Astrocyte of the spinal cord (primary cell): ENCODE measurements at regions not wholly inside any gene's neighbourhood (a gene's known extent, or its start where the extent isn't known, plus 50 kb on each side); places are given as distances from the start of the nearest gene placed in this dataset.
"Not testable (repeated sequence)": the region's sequence is repeated elsewhere in the genome, so short reads cannot be mapped to it uniquely, and the experiment has no call there.

Experiments
- DNase-seq: peaks from one replicate; pipeline ENCODE4 v3.0.0; 2011; ENCODE audit warnings: low read depth, low spot score
- H3K4me3 ChIP-seq: 2 replicates; pipeline ENCODE4 v1.5.1; 2011; ENCODE audit warnings: low read depth, mild to moderate bottlenecking, low read length, moderate library complexity
- in situ Hi-C: cut with HindIII; loops from 2 replicates; pipeline ENCODE4 v1.10.0; 2017; ENCODE audit warnings: low sequenced_read_pairs
- TF ChIP-seq, protein P1 (sequence below): IDR thresholded peaks from 2 replicates; pipeline ENCODE4 v1.5.1; 2012; ENCODE audit warnings: low read depth, mild to moderate bottlenecking, low read length, inconsistent platforms

- in situ Hi-C loops, H3K4me3 ChIP-seq, DNase-seq: not testable (repeated sequence)
Measured at GRCh38 chr2:113386780-113387433, 50.6 kb upstream of the ZNG1B start.

DNA sequence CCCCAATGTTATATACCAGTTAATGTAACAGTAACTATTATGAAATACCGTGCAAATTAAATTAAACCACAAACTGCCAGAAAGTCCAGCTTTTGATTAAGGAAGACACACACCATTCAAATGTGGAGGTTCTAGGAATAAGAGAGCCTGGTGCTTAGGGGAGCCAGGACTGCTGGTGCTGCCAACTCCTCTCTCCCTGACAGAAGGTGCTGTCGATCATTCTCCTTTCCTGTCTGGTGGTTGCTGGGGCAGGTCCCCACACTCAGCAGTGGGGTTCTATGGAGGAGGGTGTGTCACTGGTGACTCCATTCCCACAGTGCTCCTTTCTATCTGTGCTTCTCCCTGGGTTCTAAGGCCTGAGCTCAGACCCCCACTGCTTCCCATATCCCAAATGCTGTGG lies 57.9 kb upstream of the ZNG1B start:
- H3K4me3 ChIP-seq, DNase-seq, in situ Hi-C loops: not testable (repeated sequence)

GRCh38 chr2:113376913-113377445 lies 60.5 kb upstream of the ZNG1B start:
- no peak overlapping the region for H3K4me3 ChIP-seq
- in situ Hi-C loops = no loop called here
- no peak for DNase-seq
- TF ChIP-seq, protein P1, sequence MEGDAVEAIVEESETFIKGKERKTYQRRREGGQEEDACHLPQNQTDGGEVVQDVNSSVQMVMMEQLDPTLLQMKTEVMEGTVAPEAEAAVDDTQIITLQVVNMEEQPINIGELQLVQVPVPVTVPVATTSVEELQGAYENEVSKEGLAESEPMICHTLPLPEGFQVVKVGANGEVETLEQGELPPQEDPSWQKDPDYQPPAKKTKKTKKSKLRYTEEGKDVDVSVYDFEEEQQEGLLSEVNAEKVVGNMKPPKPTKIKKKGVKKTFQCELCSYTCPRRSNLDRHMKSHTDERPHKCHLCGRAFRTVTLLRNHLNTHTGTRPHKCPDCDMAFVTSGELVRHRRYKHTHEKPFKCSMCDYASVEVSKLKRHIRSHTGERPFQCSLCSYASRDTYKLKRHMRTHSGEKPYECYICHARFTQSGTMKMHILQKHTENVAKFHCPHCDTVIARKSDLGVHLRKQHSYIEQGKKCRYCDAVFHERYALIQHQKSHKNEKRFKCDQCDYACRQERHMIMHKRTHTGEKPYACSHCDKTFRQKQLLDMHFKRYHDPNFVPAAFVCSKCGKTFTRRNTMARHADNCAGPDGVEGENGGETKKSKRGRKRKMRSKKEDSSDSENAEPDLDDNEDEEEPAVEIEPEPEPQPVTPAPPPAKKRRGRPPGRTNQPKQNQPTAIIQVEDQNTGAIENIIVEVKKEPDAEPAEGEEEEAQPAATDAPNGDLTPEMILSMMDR = no peak

- in situ Hi-C loops = no loop called here
Measured at GRCh38 chr2:113376253-113376912, 61.1 kb upstream of the ZNG1B start.

GRCh38 chr2:113374857-113375256 lies 62.6 kb upstream of the ZNG1B start:
- DNase-seq, H3K4me3 ChIP-seq, in situ Hi-C loops: not testable (repeated sequence)

More at GRCh38 chr2:113376253-113376912, 61.1 kb upstream of the ZNG1B start:
- TF ChIP-seq, protein P1 = no peak
- DNase-seq = peak; percentile 4
- no peak overlapping the region for H3K4me3 ChIP-seq

- H3K4me3 ChIP-seq, DNase-seq, in situ Hi-C loops: not testable (repeated sequence)
Measured at GRCh38 chr2:113372258-113372834, 65.1 kb upstream of the ZNG1B start.

DNA sequence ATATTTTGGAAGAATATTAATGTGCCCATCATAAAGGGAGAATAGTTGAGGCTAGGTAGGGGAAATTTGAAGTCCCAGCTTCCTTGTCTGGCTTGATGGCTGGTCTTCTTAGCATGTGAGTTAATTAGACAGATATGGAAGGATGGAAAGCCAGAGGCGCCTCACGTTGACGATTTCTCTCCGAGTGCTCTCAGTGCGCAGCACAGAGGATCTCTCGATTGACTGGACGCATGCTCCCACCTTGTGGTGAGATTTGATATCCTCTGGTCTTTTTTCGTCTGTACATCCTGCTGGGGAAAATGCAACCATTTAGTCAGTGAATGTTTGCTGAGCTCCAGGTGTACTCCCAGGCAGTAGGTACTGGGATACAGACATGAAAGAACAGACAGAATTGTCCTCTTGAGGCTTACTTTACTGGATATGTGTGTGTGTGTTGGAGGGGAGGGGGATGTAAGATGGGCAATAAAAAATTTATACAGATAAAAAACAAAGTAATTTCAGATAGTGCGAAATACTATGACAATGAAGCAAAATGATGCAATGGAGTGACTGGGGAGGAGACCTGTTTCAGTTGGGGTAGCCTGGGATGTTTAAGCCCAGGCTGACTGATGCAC lies 66.9 kb upstream of the ZNG1B start:
- TF ChIP-seq, protein P1 = peak; percentile 57
- no peak overlapping the region for H3K4me3 ChIP-seq
- peak; percentile 77 for DNase-seq
- in situ Hi-C loops = no loop called here

GRCh38 chr2:113370030-113370429 lies 67.5 kb upstream of the ZNG1B start:
- in situ Hi-C loops = no loop called here
- no peak overlapping the region for H3K4me3 ChIP-seq
- no peak for DNase-seq
- TF ChIP-seq, protein P1 = no peak

GRCh38 chr2:113368581-113368980 lies 68.9 kb upstream of the ZNG1B start:
- H3K4me3 ChIP-seq, in situ Hi-C loops, DNase-seq: not testable (repeated sequence)

DNA sequence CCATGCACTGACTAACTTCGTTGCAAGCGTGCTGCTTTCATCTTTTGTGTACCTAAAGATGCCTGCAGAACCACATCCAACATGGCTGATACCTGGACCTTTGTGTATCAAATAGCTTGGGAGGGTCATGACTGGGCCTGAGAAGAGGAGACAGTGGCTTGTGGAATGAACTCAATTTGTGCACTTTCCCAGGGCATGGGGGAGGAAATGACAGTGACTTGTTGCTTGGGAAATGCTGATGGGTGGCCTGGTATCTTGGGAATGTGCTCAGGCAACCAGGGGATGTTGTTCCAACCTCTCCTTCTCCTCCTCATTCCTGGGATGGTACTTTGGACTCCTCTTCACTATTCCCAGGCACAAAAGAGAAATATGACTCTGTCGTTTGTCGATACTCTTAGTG lies 70.7 kb upstream of the ZNG1B start:
- H3K4me3 ChIP-seq, in situ Hi-C loops, DNase-seq: not testable (repeated sequence)

DNA sequence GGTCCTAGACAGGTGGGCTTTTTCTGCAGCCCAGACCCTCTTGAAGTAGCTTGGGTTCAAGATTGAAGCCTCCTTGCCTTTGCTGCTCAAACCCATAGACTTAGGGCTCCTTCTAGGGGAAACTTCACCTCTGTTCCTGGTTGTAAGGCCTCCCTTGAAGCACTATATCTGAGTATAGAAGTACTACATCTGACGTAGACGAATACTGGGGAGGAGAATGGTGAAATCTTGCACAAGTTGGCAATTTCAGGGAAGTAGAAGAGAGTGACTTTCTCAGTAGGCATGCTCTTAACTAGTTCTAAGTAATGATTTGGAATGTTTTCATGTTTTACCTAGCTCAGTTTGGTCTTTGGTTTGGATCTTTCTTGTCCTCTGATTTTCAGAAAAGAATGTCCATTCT lies 71.7 kb upstream of the ZNG1B start:
- DNase-seq, H3K4me3 ChIP-seq, in situ Hi-C loops: not testable (repeated sequence)

GRCh38 chr2:113365290-113365689 lies 72.2 kb upstream of the ZNG1B start:
- H3K4me3 ChIP-seq, in situ Hi-C loops: not testable (repeated sequence)

More at GRCh38 chr2:113365290-113365689, 72.2 kb upstream of the ZNG1B start:
- not testable (repeated sequence) for DNase-seq
